ENCODE measurements at regions not wholly inside any gene's neighbourhood (a gene's known extent, or its start where the extent isn't known, plus 50 kb on each side); places are given as distances from the start of the nearest gene placed in this dataset.

DNA sequence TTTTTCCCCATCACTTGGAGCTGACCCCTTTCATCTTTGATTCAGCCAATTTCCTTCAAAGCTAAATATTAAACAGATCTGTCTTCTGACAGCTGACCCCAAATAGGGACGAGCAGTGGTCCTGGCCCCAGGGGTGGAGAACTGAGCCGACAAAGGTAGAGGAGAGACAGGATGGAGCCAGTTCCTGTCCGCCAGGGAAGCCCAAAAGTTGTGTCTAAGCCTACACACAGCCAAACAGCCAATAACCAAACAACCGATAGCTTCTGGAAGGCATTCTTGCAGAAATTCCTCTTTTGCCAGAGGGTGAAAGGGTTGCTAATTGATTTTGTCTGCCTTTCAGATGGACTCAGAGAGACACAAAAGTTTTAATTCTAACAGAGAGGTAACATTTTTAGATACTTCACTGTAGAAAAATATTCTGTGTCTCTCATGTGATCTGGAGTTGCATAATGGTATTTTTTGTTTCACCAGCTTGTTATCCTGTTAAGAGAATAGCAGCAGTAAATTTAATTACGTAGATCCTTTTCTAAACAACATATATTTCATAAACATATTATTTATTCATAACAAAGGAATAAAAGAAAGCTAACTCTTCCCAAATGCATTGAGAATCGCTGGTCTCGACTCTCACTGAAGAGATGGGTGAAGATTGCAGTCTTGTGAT, 161.7 kb upstream of the LYZL1 start:
- Mint-ChIP-seq H3K4me3 (no peak overlapping the region), H3K9me3 (peaks cover 5% of the 10 kb centered on the region), H3K27me3 (peaks cover 15% of the 10 kb centered on the region), H3K4me1 (no peaks in the 10 kb centered on the region), H3K36me3 (ENCODE audit: insufficient read depth) (no peaks in the 10 kb centered on the region), H3K27ac (ENCODE audit: low read depth) (no peak overlapping the region)
- DNase-seq (ENCODE audit: low spot score in 2 of 2) (no peak), ATAC-seq (replicated peaks; ENCODE audit: extremely low read depth, poor library complexity, severe bottlenecking) (no peak)

DNA sequence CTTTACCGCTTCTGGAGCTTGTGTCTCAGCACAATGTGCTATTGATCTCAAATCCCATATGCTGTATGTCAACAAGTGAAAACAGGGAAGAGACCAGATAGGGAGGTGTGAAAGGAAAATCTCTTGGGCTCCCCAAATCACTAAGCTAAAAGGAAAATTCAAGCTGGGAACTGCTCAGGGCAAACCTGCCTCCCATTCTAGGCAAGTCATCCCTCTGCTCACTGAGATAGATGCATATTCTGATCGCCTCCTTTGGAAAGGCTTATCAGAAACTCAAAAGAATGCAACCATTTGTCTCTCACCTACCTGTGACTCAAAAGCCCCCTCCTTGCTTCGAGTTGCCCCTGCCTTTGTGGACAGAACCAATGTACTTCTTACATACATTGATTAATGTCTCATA, 161.1 kb upstream of the LYZL1 start:
- Mint-ChIP-seq H3K4me1 (no peaks in the 10 kb centered on the region), H3K36me3 (ENCODE audit: insufficient read depth) (no peaks in the 10 kb centered on the region), H3K27ac (ENCODE audit: low read depth) (no peak overlapping the region), H3K4me3 (no peak overlapping the region), H3K27me3 (peaks cover 21% of the 10 kb centered on the region), H3K9me3 (peaks cover 5% of the 10 kb centered on the region)
- DNase-seq (ENCODE audit: low spot score in 2 of 2) (no peak), ATAC-seq (replicated peaks; ENCODE audit: extremely low read depth, poor library complexity, severe bottlenecking) (no peak)

DNA sequence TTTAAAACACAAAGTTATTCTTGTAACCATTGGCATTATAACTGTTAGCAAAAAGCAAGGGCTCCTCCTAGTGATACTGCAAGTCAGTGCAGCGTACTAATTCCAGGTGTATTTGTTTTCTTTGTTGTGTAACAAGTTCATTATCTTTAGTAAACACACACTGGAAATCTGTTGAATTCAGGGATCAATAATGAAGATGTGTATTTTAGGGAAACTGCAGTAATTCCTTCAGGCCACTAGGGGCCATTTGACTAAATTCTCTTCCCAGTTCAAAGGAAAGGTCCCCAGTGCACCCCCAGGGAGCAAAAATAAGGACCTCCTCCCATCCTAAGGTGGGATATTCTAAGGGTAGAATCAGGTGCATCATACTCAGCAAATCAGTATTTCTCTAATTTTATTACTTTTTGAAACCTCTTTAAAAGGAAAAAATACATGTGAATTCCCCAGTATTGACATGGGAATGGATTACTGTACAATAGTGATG, 158.6 kb upstream of the LYZL1 start:
- H3K27ac Mint-ChIP-seq (ENCODE audit: low read depth), result no peak overlapping the region
- peaks cover 35% of the 10 kb centered on the region for H3K27me3 Mint-ChIP-seq
- H3K4me1 Mint-ChIP-seq, result no peaks in the 10 kb centered on the region
- no peak for ATAC-seq (replicated peaks; ENCODE audit: extremely low read depth, poor library complexity, severe bottlenecking)
- H3K4me3 Mint-ChIP-seq, result no peak overlapping the region
- no peaks in the 10 kb centered on the region for H3K36me3 Mint-ChIP-seq (ENCODE audit: insufficient read depth)
- DNase-seq (ENCODE audit: low spot score in 2 of 2), result no peak
- H3K9me3 Mint-ChIP-seq, result peaks cover 5% of the 10 kb centered on the region

DNA sequence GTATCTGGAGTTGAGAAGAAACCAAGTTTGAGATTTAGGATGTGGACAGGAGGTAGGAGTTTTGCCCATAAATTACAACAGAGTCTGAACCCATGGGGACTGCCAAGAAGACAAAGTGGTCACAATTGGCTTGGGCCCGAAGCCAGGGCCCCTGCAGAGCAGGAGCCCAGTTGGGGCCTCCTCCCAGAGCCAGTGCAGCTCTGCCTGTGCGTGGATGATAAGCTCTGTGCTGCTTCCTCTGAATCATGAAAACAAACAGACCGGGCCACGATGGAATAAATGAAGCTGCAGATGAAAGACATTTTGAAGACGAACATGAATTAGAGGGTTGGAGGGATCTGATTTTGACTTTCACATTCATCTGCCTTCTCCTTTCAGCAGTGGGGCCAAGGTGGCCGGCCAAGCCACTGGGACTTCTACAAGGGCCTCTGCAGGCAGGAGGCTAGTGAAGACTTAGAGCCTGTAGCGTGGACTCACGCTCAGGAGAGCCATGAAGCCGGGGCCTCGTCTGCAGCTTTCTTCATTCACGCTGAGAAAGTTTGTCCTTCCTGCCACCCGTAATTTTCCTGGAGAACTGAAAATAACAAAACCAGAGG, 156.8 kb upstream of the LYZL1 start:
- Mint-ChIP-seq H3K27ac (ENCODE audit: low read depth) (no peak overlapping the region), H3K36me3 (ENCODE audit: insufficient read depth) (no peaks in the 10 kb centered on the region), H3K27me3 (peaks cover 38% of the 10 kb centered on the region), H3K4me3 (no peak overlapping the region), H3K9me3 (no peaks in the 10 kb centered on the region), H3K4me1 (no peaks in the 10 kb centered on the region)
- ATAC-seq (replicated peaks; ENCODE audit: extremely low read depth, poor library complexity, severe bottlenecking) (no peak), DNase-seq (ENCODE audit: low spot score in 2 of 2) (no peak)

GRCh38 chr10:29132551-29133111, 156.2 kb upstream of the LYZL1 start:
- Mint-ChIP-seq H3K4me3 (no peak overlapping the region), H3K27ac (ENCODE audit: low read depth) (no peak overlapping the region), H3K4me1 (no peaks in the 10 kb centered on the region), H3K36me3 (ENCODE audit: insufficient read depth) (no peaks in the 10 kb centered on the region), H3K27me3 (peaks cover 38% of the 10 kb centered on the region), H3K9me3 (no peaks in the 10 kb centered on the region)
- DNase-seq (ENCODE audit: low spot score in 2 of 2), result no peak
- no peak for ATAC-seq (replicated peaks; ENCODE audit: extremely low read depth, poor library complexity, severe bottlenecking)

GRCh38 chr10:29135337-29135736, 153.5 kb upstream of the LYZL1 start:
- H3K4me1 Mint-ChIP-seq, result no peaks in the 10 kb centered on the region
- H3K27me3 Mint-ChIP-seq, result peaks cover 29% of the 10 kb centered on the region
- H3K27ac Mint-ChIP-seq (ENCODE audit: low read depth), result no peak overlapping the region
- ATAC-seq (replicated peaks; ENCODE audit: extremely low read depth, poor library complexity, severe bottlenecking) (no peak), DNase-seq (ENCODE audit: low spot score in 2 of 2) (no peak)
- H3K4me3 Mint-ChIP-seq, result no peak overlapping the region
- H3K36me3 Mint-ChIP-seq (ENCODE audit: insufficient read depth), result no peaks in the 10 kb centered on the region
- no peaks in the 10 kb centered on the region for H3K9me3 Mint-ChIP-seq

DNA sequence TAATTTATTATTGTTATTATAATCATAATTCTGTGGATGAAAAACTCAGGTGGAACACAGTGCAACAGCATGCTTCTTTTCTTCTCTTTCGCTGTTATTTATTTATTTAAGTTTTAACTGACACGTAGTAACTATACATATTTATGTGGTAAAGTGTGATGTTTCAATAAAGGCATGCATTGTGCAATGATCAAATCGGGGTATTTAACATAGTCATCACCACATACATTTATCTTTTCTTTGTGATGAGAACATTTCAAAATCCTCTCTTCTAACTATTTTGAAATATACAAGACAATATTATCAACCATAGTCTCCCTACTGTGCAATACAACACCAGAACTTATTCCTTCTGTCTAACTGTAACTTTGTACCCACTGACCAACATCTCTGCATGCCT, 152.5 kb upstream of the LYZL1 start:
- Mint-ChIP-seq H3K4me3 (no peak overlapping the region), H3K9me3 (no peaks in the 10 kb centered on the region), H3K27ac (ENCODE audit: low read depth) (no peak overlapping the region), H3K36me3 (ENCODE audit: insufficient read depth) (no peaks in the 10 kb centered on the region), H3K4me1 (no peaks in the 10 kb centered on the region), H3K27me3 (peaks cover 36% of the 10 kb centered on the region)
- ATAC-seq (replicated peaks; ENCODE audit: extremely low read depth, poor library complexity, severe bottlenecking) (no peak), DNase-seq (ENCODE audit: low spot score in 2 of 2) (no peak)

DNA sequence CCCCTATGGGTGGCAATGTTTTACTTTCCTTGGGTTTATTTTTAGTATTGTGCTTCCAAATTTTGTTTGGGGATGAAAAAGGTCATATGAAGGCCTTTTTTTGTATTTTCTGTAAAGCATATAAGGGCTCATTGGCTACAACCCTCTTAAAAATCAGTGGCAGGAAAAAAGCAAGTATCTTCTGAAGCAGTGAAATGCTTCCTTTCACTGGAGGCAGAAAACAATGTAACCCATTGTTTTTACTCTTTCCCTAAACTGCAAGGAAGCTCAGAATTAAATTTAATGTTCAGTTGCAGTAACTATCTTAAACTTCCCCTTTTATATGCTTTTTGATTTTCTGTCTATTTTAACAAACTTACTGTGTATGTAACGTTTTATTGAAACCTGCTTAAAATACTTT, 148.7 kb upstream of the LYZL1 start:
- ATAC-seq (replicated peaks; ENCODE audit: extremely low read depth, poor library complexity, severe bottlenecking), result no peak
- Mint-ChIP-seq H3K27ac (ENCODE audit: low read depth) (no peak overlapping the region), H3K9me3 (no peaks in the 10 kb centered on the region), H3K4me3 (no peak overlapping the region), H3K4me1 (no peaks in the 10 kb centered on the region), H3K27me3 (peaks cover 29% of the 10 kb centered on the region), H3K36me3 (ENCODE audit: insufficient read depth) (no peaks in the 10 kb centered on the region)
- no peak for DNase-seq (ENCODE audit: low spot score in 2 of 2)

GRCh38 chr10:29140991-29141390, 147.9 kb upstream of the LYZL1 start:
- ATAC-seq (replicated peaks; ENCODE audit: extremely low read depth, poor library complexity, severe bottlenecking), result no peak
- H3K9me3 Mint-ChIP-seq, result no peaks in the 10 kb centered on the region
- H3K27me3 Mint-ChIP-seq, result peaks cover 33% of the 10 kb centered on the region
- H3K4me1 Mint-ChIP-seq, result no peaks in the 10 kb centered on the region
- no peaks in the 10 kb centered on the region for H3K36me3 Mint-ChIP-seq (ENCODE audit: insufficient read depth)
- no peak overlapping the region for H3K4me3 Mint-ChIP-seq
- no peak overlapping the region for H3K27ac Mint-ChIP-seq (ENCODE audit: low read depth)
- DNase-seq (ENCODE audit: low spot score in 2 of 2), result no peak

GRCh38 chr10:29141761-29142160, 147.1 kb upstream of the LYZL1 start:
- Mint-ChIP-seq H3K9me3 (no peaks in the 10 kb centered on the region), H3K4me1 (no peaks in the 10 kb centered on the region), H3K36me3 (ENCODE audit: insufficient read depth) (no peaks in the 10 kb centered on the region), H3K27ac (ENCODE audit: low read depth) (no peak overlapping the region), H3K4me3 (no peak overlapping the region), H3K27me3 (peaks cover 33% of the 10 kb centered on the region)
- ATAC-seq (replicated peaks; ENCODE audit: extremely low read depth, poor library complexity, severe bottlenecking), result no peak
- no peak for DNase-seq (ENCODE audit: low spot score in 2 of 2)

GRCh38 chr10:29142516-29143314, 146.2 kb upstream of the LYZL1 start:
- DNase-seq (ENCODE audit: low spot score in 2 of 2) (no peak), ATAC-seq (replicated peaks; ENCODE audit: extremely low read depth, poor library complexity, severe bottlenecking) (no peak)
- no peak overlapping the region for H3K4me3 Mint-ChIP-seq
- H3K4me1 Mint-ChIP-seq, result no peaks in the 10 kb centered on the region
- no peak overlapping the region for H3K27ac Mint-ChIP-seq (ENCODE audit: low read depth)
- H3K9me3 Mint-ChIP-seq, result no peaks in the 10 kb centered on the region
- H3K36me3 Mint-ChIP-seq (ENCODE audit: insufficient read depth), result no peaks in the 10 kb centered on the region
- H3K27me3 Mint-ChIP-seq, result peaks cover 33% of the 10 kb centered on the region

DNA sequence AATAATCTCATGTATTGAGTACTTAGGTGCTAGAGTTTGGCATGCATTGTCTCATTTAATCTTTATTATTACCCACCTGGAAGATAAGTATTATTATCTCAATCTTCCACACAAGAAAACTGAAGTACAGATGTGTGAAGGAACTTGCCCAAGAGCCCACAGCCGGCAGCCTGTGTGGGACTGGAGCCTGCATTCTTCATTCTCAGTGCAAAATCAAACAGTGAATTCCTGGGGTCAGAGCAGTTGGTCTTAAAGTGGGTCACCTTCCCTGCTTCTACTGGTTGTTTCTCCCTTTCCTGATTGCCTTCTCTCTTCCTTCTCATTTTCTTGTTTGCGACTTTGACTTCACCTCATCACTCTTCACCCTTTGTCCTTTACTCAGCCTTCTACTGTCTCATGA, 144.7 kb upstream of the LYZL1 start:
- no peak overlapping the region for H3K27ac Mint-ChIP-seq (ENCODE audit: low read depth)
- no peaks in the 10 kb centered on the region for H3K9me3 Mint-ChIP-seq
- ATAC-seq (replicated peaks; ENCODE audit: extremely low read depth, poor library complexity, severe bottlenecking), result no peak
- H3K36me3 Mint-ChIP-seq (ENCODE audit: insufficient read depth), result no peaks in the 10 kb centered on the region
- peaks cover 33% of the 10 kb centered on the region for H3K27me3 Mint-ChIP-seq
- no peak overlapping the region for H3K4me3 Mint-ChIP-seq
- no peaks in the 10 kb centered on the region for H3K4me1 Mint-ChIP-seq
- no peak for DNase-seq (ENCODE audit: low spot score in 2 of 2)
